ENCODE measurements at regions not wholly inside any gene's neighbourhood (a gene's known extent, or its start where the extent isn't known, plus 50 kb on each side); places are given as distances from the start of the nearest gene placed in this dataset.
"Not testable (repeated sequence)": the region's sequence is repeated elsewhere in the genome, so short reads cannot be mapped to it uniquely, and the experiment has no call there.

GRCh38 chr3:99356696-99357095 lies 281.7 kb upstream of the COL8A1 start:
- no peak for DNase-seq

DNA sequence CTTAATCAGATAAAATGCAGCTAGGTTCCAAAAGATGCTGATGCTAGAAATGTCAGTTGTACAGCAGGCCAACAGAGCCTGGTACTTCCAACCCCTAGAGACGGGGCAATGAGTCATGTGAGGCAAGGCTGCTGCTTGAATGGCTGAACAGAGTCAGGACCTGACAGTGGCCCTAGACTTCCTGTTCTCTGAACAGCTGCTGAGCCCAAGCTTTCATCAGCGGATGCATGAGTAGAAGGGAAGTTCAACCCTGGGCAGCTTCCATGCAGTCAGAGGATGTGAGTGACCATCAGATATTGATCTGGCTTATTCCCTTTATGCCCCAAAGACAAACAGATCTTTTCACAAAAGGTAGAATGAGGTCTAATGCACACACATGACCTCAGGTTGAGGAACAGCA lies 282.9 kb upstream of the COL8A1 start:
- no peak for DNase-seq

DNA sequence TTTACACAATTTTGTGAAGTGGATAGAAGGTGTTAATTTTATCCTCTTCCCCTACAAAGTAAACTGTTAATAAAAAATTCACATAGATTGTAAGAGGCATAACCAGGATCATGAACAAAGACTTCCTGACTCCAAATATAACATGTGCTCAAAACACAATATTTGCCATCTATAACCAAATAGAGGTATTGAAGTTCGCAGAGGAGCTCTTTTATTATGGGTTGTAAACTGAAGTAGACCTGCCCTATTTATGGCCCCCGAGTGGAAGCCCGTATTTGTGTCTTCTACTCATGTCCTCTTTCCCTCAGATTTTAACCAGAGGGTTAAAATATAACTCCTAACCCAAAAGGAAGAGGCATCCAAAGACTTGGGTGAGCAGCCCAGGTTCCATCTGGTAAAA lies 285.6 kb upstream of the COL8A1 start:
- no peak for DNase-seq

- DNase-seq, result no peak
These were observed 287.3 kb upstream of the COL8A1 start for GRCh38 chr3:99351122-99351521.

DNA sequence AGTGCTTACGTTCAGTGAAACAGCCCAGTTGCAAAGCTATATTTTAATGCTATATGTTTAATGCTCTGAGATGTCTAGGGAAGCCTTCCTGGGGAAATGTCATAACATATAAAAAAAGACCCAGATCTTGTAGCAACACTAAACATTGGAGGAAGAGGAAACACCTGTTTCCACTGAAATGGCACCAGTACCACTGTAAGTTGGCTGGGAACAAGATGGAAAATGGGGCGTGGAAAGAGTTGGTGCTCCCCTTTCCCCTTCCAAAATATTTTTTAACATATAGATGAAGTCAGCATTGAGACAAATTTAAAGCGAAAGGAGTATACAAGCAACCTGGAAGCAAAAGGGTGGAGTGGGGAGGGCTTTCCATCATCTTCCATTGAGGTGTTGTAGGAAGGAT lies 289.9 kb upstream of the COL8A1 start:
- DNase-seq, result no peak

DNA sequence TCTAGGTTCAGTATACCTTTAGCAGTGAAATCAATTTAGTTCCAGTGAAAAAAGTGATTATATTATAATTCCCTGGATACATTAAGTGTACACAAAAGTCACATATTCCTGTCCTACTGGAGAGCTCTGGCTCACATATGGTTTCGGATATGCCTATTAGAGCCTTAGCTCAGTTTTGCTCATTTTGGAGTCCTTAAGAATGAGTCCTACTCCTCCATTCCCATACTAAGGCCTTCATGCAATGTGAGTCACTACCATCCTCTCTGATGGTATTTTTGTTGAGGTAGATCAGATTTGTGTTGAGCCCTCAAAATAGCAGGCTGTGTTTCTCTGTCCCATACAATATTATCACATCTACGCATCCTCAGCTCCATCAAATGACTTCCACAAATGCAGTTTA lies 294.2 kb upstream of the COL8A1 start:
- no peak for DNase-seq

DNA sequence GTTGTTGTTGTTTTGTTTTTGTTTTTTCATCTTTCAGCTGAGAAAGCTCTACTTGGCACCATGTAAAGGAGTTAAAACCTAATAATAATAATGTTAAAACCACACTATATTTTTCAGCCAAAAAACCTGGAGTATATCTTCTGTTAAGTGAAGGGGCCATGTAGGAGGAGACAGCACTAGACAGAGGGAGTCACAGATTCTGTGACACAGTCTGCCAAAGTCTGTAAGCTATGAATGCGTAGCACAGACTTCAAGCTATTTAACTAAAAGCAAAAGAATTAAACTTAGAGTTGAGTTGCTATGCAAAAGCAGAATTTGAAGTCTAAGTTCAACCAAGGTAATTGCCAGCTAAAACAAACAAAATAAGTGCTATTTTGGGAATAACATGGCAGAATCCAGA lies 296.0 kb upstream of the COL8A1 start:
- no peak for DNase-seq

DNA sequence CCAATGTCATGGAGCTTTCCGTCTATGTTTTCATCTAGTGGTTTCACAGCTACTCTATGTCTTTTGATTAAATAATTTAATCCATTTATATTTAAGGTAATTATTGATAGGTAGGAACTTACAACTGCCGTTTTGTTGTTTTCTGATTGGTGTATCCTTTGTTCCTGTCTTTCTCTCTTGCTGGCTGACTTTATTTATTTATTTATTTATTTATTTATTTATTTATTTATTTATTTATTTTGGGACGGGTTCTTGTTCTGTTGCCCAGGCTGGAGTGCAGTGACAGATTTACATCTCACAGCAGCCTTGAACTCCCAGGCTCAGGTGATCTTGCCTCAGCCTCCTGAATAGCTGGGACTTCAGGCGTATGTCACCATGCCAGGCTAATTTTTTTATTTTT lies 299.2 kb upstream of the COL8A1 start:
- no peak for DNase-seq

GRCh38 chr3:99332718-99333117 lies 305.7 kb upstream of the COL8A1 start:
- DNase-seq, result no peak

DNA sequence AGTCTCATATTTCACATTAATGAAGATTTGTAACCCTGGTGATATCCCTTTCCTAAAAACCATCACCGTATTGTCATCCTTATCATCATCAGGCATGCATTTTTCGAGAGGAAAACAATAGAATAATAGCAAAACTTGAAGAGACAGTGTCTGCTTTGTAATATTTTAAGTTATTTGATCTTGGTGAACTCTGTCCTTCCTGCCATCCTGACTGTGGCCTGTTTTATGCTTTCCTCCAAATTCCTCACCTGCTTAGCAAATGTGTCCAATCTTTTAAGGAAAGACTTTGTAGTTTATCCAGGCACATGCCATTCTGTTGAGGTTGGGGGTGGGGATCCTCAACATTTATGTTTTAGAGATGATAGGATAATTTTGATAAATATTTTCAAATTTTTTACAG lies 306.1 kb upstream of the COL8A1 start:
- DNase-seq, result no peak

DNA sequence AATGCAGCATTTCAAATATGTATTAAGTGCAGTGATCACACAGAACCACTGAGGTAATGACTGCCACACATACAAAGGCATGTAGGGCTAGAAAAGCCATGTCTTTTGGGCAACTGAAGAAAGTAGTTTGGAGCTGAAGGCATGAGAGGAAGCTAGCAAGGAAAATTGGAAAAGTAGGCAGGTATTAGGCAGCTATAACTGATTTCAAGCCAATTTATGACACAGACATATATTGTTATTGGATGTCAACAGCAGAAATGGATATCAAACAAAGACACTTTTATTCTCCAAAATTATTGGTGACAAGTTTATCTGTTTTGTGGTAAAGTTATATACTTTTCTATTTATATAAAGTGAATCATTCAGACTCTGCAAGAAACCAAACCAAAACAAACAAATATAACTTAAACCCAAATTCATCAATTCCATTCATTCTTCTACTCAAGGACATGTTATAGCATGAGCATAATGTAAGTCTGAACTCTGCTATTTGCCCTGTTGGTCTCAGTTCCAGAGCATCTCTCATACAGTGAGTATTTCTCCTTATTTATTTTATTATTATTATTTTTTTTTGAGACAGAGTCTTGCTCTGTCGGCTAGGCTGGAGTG lies 307.4 kb upstream of the COL8A1 start:
- no peak for DNase-seq

- DNase-seq, result no peak
These were observed 308.1 kb upstream of the COL8A1 start for GRCh38 chr3:99330281-99330680.

- DNase-seq, result no peak
These were observed 313.0 kb upstream of the COL8A1 start for GRCh38 chr3:99325402-99325801.

GRCh38 chr3:99324636-99325203 lies 313.7 kb upstream of the COL8A1 start:
- DNase-seq, result no peak

GRCh38 chr3:99323940-99324339 lies 314.5 kb upstream of the COL8A1 start:
- DNase-seq, result no peak

GRCh38 chr3:99322551-99322950 lies 315.8 kb upstream of the COL8A1 start:
- DNase-seq, result no peak

GRCh38 chr3:99321261-99321660 lies 317.1 kb upstream of the COL8A1 start:
- no peak for DNase-seq

GRCh38 chr3:99319961-99320360 lies 318.4 kb upstream of the COL8A1 start:
- no peak for DNase-seq

- no peak for DNase-seq
These were observed 318.9 kb upstream of the COL8A1 start for GRCh38 chr3:99319450-99319849.

DNA sequence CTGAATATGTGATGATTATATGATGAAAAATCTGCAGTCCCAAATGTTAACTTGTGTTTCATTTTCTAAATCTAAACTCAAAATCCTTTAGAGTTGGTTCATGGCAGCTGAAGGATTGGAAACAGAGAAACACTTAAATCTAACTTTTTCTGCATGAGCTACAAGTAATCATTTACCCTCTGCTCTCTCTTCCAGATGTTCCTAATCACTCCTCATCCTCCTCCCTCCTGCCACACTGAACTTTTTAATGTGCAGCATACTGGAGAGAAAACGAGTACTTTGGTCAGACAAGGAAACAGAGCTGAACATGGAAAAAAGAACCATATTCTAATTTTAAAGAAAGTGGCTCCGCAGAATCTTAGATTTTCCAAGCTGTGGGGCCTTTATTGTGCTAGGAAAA lies 321.2 kb upstream of the COL8A1 start:
- no peak for DNase-seq

GRCh38 chr3:99315896-99316295 lies 322.5 kb upstream of the COL8A1 start:
- no peak for DNase-seq

DNA sequence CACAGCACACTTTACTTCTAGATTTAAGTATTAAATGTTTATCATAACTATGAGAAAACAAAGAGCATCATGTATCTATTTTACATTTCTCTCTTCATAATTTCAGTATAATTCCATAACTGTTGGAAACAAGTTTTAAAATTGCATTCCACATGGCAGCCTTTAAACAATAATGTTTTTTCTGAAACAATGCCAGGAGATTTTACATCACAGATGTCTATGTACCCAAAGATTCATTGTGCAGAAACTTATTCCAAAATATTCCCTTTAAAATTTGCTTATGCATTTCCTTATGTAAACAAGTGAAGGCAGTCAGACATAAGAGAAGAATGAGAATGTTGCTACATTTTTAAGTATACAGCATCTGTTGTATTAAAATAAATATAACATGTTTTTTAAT lies 324.9 kb upstream of the COL8A1 start:
- no peak for DNase-seq

DNA sequence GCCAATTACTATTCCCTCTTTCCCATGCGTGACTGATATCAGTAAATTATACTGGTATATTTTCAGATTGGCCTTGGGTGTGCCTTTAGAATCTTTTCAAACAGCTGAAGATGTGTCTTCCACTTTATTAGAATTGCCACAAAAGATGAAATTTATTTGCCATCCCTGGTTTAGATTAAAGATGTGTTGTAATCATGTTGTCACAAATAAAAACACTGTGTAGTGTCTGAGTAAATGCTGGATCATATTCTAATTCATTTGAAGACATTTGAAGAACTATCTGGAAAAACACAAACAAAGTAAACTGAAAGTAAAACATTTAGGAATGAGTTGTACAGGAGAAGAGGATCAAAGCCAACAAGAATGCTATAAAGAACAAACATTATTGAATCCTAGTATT lies 339.7 kb upstream of the COL8A1 start:
- DNase-seq, result no peak

DNA sequence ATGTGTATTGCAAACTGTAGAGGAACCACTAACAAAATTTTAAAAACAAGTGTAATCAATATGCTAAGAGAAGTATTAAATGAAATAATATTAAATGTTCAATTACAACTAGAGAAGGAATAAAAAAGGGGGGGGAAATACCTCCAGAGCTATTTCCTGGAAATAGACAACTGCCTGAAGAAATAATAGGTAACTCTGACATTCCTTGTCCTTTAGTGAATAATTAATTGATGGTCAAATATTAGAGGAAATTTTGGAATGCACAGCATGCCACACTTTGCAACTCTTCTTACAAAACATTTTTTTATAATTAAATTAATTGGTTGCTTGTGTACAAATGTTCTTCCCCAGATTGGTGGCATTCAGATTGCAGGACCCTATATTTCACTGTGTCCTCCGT lies 342.6 kb upstream of the COL8A1 start:
- no peak for DNase-seq

DNA sequence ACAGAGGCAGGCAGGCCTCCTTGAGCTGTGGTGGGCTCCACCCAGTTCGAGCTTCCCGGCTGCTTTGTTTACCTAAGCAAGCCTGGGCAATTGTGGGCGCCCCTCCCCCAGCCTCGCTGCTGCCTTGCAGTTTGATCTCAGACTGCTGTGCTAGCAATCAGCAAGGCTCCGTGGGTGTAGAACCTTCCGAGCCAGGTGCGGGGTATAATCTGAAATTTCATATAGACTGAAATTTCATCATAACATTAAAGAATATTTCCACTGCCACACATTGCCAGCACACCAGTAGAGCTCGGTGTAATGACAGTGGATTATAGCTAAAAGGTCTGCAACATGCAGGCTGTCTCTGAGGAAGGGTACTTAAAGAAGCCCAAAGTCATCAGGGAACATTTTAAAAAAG lies 344.3 kb upstream of the COL8A1 start:
- DNase-seq, result not testable (repeated sequence)

GRCh38 chr3:99287876-99288275 lies 350.5 kb upstream of the COL8A1 start:
- DNase-seq, result no peak
